GM21528 (cell line): ENCODE measurements at regions not wholly inside any gene's neighbourhood (a gene's known extent, or its start where the extent isn't known, plus 50 kb on each side); places are given as distances from the start of the nearest gene placed in this dataset.
"Not testable (repeated sequence)": the region's sequence is repeated elsewhere in the genome, so short reads cannot be mapped to it uniquely, and the experiment has no call there.

Source experiments
- ATAC-seq: cut with Tn5 transposase; IDR thresholded peaks from one replicate; pipeline ENCODE4 v1.9.1; 2021; ENCODE audit warnings: mild to moderate bottlenecking, moderate library complexity; ENCODE audit not compliant: unreplicated experiment, low FRiP score

GRCh38 chr4:177163532-177163931 is 146.1 kb upstream of the NEIL3 start:
- ATAC-seq, result no peak

- no peak for ATAC-seq
These were observed 138.1 kb upstream of the NEIL3 start for GRCh38 chr4:177171588-177171987.

DNA sequence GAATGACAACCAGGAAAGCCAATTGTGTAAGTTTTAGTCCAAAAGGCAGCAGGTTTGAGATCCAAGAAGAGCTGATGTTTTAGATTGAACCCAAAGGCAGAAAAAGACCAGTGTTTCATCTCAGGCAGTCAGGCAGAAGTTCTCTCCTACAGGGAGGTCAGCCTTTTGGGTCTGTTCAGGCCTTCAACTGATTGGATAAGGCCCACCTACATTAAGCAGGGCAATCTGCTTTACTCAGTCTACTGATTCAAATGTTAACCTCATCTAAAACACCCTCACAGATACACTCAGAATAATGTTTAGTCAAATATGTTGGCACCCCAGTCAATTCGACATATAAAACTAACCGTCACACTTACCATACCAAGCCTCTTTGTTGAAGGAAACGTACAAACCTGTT is 134.2 kb upstream of the NEIL3 start:
- ATAC-seq, result no peak

- ATAC-seq, result no peak
These were observed 132.1 kb upstream of the NEIL3 start for GRCh38 chr4:177177541-177178081.

GRCh38 chr4:177178246-177178645 is 131.4 kb upstream of the NEIL3 start:
- ATAC-seq, result no peak

- ATAC-seq, result no peak
These were observed 127.5 kb upstream of the NEIL3 start for GRCh38 chr4:177182166-177182565.

DNA sequence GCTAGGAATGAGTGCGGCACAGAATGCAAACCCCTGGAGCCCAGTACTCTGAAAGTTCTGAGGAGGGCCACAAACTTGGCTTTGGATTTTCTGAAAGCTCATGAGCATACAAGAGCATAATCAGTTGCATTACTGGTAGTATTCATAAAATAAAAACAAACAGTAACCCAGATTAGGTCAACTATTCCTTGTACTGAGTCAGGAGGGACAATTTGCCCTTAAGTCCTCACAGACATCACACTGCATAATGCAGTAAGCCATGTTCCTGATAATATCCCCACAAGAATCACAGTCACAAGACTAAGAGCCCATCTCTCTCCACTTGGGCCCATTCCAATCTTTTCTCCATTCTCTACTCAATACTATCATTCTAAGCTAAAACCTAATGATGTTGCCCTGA is 126.9 kb upstream of the NEIL3 start:
- no peak for ATAC-seq

DNA sequence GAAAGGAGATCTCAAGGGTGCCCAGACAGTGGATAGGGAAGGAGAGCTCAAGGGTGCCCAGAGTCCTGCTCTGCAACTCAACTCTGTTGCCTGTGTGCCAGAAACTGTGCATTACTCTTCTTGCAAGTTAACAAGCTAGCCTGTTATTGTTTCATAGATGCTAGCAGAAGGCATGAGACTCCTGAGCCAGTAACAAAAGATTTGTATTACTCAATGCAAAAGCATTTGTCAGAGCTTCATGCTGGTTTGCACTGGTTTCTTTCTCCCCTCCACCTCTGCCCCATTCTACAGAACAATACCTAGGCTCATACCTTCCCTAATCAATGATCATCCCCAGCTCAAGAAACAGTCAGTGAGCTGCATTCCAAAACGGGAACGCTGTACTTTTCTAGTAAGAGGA is 124.5 kb upstream of the NEIL3 start:
- no peak for ATAC-seq

DNA sequence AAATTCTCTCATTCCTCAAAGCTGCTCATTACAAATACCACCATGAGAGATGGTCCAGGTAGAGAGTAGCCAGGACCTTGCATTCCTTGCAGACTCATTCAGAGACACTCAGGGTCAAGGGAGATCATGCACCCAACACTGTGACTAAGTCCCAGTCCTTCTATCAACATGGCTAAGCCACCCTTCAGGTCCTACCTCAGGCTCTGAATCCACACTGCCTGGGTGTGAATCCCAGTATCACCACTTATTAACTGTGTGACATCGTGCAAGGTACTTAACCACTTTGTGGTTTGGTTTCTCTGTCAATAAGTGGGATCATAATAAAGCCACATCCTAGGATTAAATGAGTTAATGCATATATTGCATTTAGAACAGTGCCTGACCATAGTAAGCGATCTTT is 124.1 kb upstream of the NEIL3 start:
- ATAC-seq, result no peak

DNA sequence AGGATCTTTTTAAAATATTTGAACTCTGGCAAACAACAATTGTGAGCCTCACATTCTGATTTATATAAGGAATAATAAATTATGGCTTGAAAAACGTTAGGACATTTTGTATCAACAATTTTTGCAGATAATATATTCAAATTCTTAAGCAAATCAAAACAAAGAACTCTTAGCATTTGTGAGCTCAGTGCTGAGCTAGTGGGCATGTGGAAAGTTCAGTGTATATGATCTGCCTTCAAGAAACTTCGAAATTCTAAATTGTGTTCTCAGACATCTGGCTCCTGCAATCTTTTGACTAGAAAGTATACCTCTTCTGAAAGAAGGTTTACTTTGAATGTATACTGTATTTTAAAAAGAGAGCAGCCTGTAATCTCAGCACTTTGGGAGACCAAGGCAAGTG is 122.3 kb upstream of the NEIL3 start:
- ATAC-seq, result no peak

DNA sequence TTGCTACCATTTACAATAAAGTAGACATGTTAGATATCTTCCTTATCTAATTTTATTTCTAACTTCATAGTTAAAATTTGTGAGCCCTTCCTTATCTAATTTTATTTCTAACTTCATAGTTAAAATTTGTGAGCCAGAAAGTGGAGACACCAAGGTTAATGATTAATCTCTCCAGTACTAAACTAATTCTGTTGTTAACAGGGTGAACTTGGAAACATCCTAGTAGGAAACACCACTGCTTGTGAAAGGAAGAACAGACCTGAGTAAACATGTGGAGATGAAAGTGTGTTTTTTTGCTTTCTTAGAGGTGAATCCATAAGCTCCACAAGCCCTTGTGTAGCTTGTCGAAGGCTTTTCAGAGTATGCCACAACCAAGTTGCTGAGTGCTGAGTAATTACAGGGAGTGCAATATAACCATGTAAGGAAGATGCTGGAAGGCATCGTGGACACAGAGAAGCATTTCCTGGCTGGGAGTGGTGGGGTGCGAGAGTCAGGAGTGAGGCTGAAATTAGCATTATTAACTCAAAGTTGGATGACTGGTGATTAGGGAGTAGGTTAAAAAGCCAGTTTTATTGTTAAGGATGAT is 118.6 kb upstream of the NEIL3 start:
- ATAC-seq, result no peak

DNA sequence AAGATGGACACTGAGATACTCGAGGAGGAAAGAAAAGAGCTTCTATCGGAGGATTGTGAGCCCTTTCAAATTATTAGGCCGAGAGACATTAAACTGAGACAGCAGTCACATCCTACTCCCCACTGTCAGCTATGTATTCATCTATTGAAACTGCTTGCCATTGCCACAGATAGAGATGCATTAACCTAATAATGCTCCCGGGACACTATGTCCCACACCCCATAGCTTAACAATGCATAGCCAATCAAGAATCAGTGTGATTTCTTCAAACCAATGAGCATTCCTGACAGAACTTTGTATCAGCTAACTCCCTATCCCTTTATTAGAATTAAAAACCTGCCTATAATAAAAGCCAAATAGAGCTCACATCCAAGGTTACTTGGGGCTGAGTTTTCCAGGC is 118.1 kb upstream of the NEIL3 start:
- no peak for ATAC-seq

- no peak for ATAC-seq
These were observed 117.7 kb upstream of the NEIL3 start for GRCh38 chr4:177191991-177192390.

DNA sequence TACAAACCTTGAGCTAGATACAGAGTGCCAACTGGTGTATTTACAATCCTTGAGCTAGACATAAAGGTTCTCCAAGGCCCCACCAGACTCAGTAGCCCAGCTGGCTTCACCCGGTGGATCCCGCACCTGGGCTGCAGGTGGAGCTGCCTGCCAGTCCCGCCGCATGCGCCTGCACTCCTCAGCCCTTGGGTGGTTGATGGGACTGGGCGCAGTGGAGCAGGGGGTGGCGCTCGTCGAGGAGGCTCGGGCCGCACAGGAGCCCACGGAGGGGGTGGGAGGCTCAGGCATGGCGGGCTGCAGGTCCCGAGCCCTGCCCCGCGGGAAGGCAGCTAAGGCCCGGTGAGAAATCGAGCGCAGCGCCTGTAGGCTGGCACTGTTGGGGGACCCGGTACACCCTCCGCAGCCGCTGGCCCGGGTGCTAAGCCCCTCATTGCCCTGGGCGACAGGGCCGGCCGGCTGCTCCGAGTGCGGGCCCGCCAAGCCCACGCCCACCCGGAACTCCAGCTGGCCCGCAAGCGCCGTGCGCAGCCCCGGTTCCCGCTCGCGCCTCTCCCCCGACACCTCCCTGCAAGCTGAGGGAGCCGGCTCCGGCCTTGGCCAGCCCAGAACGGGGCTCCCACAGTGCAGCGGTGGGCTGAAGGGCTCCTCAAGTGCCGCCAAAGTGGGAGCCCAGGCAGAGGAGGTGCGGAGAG is 116.5 kb upstream of the NEIL3 start:
- not testable (repeated sequence) for ATAC-seq

- no peak for ATAC-seq
These were observed 114.8 kb upstream of the NEIL3 start for GRCh38 chr4:177194906-177195305.

DNA sequence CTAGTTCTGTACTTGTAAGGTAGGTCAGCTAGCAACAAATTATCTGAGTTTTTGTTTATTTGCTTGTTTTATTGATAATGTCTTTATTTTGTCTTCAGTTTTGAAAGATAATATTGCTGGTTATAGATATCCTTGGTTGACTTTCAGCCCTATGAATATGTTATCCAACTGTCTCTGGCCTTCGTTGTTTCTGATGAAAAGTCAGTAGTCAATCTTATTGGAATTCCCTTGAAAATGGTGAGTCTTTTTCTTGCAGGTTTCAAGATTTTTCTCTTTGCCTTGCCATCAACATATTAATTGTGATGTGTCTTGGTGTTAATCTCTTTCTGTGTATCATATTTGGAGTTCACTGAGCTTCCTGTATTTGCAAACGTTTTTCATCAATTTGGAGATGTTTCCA is 113.1 kb upstream of the NEIL3 start:
- ATAC-seq, result no peak

GRCh38 chr4:177201614-177202013 is 108.1 kb upstream of the NEIL3 start:
- ATAC-seq, result no peak

- ATAC-seq, result no peak
These were observed 105.5 kb upstream of the NEIL3 start for GRCh38 chr4:177204126-177204525.

GRCh38 chr4:177214935-177215334 is 94.7 kb upstream of the NEIL3 start:
- no peak for ATAC-seq

GRCh38 chr4:177220376-177220775 is 89.3 kb upstream of the NEIL3 start:
- no peak for ATAC-seq

GRCh38 chr4:177222781-177223180 is 86.9 kb upstream of the NEIL3 start:
- ATAC-seq, result no peak

GRCh38 chr4:177225605-177226004 is 84.1 kb upstream of the NEIL3 start:
- ATAC-seq, result peak; percentile 80
